HG03571 (cell line): ENCODE measurements at regions not wholly inside any gene's neighbourhood (a gene's known extent, or its start where the extent isn't known, plus 50 kb on each side); places are given as distances from the start of the nearest gene placed in this dataset.

Experiments
- ATAC-seq: cut with Tn5 transposase; IDR thresholded peaks from one replicate; pipeline ENCODE4 v1.9.1; 2021; ENCODE audit not compliant: unreplicated experiment

- ATAC-seq: no peak
Measured at GRCh38 chr15:52923626-52924025, 133.5 kb upstream of the ONECUT1 start.

DNA sequence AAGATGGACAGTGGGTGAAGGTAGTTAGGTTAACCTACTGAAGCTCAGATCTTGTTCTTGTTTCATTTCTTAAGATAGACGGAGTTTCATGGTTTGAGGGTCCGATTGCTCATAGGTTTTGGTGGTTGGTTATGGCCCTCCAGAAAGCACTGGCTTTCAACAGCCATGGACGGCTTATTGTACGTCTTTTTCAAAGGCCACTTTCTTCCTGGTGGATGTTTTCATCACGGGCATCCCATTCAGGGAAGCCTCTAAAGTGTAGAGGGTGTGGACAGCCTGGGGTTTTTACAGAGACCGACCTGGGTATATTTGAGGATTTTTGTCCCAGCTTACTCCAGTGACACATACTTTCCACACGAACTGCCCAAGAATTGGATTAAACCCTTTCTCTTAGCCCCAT, 132.7 kb upstream of the ONECUT1 start:
- ATAC-seq: no peak

DNA sequence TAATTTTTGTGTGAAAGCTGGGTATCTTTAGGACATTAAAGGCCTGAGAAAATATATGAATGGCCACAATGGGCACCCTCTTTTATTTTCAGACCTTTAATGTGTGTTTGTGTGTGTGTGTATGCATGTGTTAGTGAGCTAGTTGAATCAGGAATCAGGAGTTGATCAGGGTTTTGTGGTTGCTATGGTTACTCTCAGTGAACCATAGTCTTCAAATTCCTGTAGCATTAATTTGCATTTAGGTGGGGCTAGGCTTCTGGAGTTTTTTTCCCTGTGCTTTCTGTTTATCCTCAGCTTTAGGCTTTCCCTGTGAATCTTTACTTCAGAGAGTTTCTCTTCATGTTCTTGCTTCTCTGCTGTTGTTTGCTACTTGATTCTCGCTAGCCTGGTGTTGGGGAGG, 122.0 kb upstream of the ONECUT1 start:
- ATAC-seq: no peak

DNA sequence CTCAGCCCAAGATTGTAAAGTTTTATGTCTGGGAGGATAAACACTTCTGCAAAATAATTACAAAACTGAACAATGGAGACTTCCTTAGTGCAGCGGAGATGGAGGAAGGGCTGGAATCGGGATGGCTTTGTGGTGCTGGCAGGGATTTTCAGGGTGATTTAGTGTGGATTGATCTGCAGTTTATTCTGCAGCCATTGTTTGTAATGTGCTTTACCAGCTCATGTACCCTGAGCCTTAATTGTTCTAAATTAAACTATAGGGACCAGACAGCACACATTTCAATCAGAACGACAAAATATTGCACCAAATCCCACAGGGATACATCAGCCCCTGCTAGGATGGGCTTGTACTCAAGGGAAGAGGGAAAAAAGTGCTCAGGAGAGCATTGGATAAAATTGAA, 103.2 kb upstream of the ONECUT1 start:
- no peak for ATAC-seq

GRCh38 chr15:52879904-52880303, 89.8 kb upstream of the ONECUT1 start:
- ATAC-seq: no peak

DNA sequence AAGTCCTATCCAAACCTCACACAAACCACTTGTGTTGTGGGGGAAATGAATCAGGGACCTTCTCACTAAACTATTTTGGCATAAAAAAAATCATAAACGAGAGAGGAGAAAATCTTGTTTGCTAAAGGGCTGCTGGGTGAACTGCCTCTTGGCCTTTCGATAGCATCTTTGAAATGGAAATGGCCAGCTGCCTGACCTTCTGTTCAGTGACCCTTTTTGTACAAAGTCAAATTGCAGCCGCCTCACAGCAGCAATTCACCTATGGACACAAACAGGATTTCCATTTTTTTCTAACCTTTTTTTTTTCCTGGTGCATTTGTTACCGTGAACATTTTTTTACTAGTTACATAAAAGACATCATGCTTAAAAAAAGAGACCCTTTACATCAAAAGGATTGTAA, 89.0 kb upstream of the ONECUT1 start:
- no peak for ATAC-seq

- ATAC-seq: no peak
Measured at GRCh38 chr15:52876991-52877663, 87.0 kb upstream of the ONECUT1 start.

DNA sequence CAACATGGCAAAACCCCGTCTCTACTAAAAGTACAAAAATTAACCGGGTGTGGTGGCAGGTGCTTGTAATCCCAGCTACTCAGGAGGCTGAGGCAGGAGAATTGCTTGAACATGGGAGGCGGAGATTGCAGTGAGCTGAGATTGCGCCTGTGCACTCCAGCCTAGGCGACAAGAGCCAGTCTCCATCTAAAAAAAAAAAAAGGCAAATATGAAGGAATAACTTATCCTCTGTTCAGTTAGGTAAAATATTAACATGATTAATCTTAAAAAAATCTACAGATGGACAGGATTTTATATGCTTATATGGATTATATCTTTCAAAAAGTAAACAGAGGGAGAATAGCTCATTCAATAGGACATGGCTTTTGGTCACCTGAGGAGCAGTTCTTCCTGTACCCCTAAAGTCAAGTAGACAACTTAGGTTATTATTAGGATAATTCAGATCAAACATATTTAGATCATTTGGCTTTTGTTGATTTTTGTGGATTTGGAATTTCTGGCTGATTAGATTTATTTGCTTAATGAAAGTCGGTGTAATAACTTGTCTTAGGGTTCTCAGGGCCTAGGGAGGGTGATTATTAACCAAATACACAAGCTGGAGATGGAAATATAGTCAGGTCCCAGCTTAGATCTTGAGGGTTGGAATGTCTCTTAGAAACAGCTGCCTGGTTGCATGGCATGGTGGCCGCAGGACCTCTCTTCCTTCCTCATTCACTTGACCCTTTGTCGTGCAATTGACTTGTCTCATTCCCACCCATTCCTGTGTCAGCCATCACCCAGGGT, 82.1 kb upstream of the ONECUT1 start:
- ATAC-seq: no peak

DNA sequence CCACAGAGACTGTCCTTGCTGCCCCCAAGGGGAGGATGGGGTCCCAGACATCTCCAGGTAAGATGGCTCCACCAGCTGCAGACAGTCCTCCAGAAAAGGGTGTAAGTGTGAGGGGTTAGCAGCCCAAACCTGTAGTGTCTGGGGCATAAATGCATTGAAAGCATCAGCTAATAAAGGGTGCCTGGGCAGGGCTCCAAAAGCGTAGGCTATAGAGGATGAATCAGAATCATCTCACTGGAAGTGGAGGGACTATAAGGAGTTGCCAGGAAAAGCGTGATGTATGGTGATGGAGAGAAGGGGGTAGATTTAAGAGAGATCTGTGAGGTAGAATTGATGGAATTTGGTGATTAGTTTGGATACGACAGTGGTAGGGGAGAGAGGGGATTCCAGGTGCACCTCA, 79.9 kb upstream of the ONECUT1 start:
- no peak for ATAC-seq

- no peak for ATAC-seq
Measured at GRCh38 chr15:52866698-52867097, 76.6 kb upstream of the ONECUT1 start.

DNA sequence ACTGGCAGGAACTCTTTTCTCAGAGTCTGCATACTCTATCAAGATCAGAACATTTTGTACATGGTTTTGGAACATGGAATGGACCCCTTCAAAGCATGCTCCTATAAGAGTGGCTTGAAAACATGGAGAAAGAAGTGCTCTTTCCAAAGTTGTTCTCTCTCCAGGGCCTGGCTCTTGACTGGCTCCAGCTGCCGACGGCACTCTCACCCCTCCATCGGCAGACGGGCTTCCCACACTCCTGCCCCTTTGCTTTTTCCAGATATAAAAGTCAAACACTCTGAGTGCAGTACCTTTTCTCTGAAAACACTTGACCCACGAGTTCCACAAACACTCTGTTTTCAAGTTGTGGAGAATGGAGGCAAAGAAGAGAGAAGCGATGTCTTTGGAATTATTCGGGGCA, 72.5 kb upstream of the ONECUT1 start:
- no peak for ATAC-seq

DNA sequence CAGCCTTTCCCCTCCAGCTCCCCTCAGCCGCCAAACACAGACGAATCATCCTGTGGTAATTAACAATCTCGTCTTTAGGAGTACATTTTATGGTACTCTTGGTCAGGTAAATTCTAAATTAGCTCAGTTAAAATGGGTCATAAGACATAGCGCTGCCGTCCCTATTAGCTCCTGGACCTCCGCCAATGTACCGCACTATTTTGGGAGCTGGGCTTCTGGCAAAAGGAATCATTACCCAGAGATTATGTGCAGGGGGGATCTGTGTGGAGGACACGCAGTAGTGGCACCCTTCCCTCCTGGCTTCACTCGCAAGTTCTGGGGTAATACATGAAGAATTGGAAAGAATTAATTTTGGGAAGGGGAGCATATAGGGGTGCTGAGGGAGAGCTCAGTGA, 68.6 kb upstream of the ONECUT1 start:
- ATAC-seq: no peak

DNA sequence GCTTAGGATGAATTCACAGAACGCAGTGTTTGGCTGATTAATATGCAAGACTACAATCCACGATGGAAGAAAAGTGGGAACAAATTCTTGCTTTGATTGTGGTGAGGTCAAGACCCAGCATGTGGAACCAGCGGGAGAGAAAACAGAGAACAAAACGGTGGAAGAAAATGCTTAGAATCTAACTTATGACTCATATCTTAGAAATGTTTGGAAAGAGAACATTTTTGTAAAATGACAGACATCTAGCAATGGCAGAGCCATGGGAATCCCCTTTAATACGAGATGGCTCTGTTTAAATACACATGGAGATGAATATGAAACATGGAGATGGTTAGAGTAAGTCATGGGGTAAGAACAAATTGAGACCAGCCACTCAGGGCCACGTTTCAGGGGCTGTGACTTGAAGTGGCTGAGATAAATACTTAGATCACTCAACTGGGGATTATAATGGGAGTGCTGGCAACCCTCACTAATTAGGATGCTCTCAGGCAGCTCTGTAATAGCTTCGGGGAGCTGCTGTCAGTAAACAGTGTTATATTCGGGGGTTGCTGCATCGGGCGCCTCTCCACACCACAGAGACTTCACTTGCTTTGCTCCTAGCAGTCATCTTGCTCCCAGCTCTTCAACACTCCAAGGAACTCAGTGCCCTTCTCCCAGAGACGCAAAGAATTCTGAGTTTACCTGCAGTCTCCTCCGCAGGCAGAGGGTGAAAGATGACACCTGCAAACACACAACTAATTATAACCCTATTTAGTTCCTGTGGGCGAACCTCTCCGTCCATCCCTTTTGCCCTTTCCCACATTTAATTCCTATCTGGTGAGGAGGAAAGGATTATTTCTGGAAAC, 68.0 kb upstream of the ONECUT1 start:
- ATAC-seq: no peak

GRCh38 chr15:52857471-52857870, 67.3 kb upstream of the ONECUT1 start:
- ATAC-seq: no peak

DNA sequence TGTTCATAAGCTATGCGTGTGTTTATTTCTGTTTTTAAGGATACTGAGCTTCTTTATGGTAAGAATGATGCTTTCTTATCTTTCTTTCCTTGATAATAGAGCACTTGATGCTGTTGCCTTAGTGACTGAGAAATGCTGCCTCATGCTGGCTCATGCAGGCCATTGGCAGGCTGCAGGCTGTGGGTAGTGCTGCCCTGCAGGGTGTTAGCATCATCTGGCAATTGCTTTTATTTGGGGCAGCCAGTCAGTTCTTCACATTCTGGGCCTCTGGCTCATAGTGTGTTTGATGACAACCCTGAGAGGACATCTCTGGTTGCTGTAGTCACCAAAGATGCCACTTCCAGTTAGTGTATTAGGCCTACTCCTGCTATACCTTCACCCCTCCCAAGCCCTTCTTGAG, 66.2 kb upstream of the ONECUT1 start:
- ATAC-seq: no peak

DNA sequence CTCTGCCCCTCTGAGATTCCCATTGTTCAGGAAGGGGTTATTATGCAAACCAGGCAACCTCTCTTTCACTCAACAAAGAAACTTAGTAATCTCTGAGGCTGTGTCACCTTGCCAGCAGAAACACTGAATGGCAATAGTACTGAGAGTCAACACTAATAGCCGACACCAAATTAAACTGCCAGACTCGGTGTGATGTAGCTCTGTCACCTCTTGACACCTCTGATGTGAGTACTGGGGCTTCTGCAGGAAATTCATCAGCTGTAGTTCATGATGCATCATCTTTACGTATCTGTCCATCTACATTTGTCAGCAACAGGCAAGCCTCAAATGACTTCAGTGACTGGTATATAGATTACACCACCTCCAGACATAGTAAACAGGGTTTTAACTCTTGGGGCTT, 65.0 kb upstream of the ONECUT1 start:
- ATAC-seq: no peak

- ATAC-seq: no peak
Measured at GRCh38 chr15:52844823-52845222, 54.7 kb upstream of the ONECUT1 start.
